ENCODE measurements at regions not wholly inside any gene's neighbourhood (a gene's known extent, or its start where the extent isn't known, plus 50 kb on each side); places are given as distances from the start of the nearest gene placed in this dataset.

DNA sequence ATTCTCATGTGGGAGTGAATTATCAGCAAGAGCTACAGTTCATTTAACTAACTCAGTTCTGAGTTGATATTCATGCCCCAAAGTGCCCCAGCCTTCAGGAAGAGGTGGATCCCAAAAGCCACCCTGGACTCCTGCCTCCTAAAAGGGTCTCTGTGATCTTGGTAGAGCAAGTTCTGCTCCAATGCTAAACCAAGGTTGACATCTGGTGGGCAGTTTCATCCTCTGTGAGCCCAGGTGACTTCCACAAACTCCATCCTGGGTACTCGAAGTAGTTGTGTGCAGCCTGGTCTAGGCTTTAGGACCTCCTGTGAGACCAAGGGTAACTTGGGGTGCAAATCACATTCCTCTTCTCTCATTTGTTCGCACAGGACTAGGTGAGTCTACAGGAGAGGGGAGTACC is 816.8 kb downstream of the MTRR start:
- Histone ChIP-seq H3K36me3 (ENCODE audit: insufficient read depth, low read length) (no peaks in the 10 kb centered on the region), H4K20me1 (ENCODE audit: insufficient read depth, low read length) (no peaks in the 10 kb centered on the region), H3K4me1 (ENCODE audit: insufficient read depth, low read length, poor library complexity, severe bottlenecking) (no peaks in the 10 kb centered on the region), H3K9me2 (ENCODE audit: insufficient read depth, low read length) (no peaks in the 10 kb centered on the region), H2AFZ (ENCODE audit: low read length) (no peak overlapping the region), H3K27ac (ENCODE audit: low read depth, low read length, poor library complexity, severe bottlenecking) (no peak overlapping the region), H3K4me2 (ENCODE audit: low read length) (no peak overlapping the region), H3K79me2 (ENCODE audit: insufficient read depth, low read depth, low read length) (no peaks in the 10 kb centered on the region), H3K4me3 (ENCODE audit: low read depth, low read length, poor library complexity, severe bottlenecking) (no peak overlapping the region), H3K9me3 (ENCODE audit: low read length) (no peaks in the 10 kb centered on the region)
- ChIA-PET POLR2A (interaction anchor here (0.7 kb wide), 1 partner anchor 9 kb away, joined by 3 read pairs; no protein-coding TSS in a partner anchor), CTCF (ENCODE audit: unreplicated experiment) (no interaction called here)
- TF ChIP-seq, protein P1, sequence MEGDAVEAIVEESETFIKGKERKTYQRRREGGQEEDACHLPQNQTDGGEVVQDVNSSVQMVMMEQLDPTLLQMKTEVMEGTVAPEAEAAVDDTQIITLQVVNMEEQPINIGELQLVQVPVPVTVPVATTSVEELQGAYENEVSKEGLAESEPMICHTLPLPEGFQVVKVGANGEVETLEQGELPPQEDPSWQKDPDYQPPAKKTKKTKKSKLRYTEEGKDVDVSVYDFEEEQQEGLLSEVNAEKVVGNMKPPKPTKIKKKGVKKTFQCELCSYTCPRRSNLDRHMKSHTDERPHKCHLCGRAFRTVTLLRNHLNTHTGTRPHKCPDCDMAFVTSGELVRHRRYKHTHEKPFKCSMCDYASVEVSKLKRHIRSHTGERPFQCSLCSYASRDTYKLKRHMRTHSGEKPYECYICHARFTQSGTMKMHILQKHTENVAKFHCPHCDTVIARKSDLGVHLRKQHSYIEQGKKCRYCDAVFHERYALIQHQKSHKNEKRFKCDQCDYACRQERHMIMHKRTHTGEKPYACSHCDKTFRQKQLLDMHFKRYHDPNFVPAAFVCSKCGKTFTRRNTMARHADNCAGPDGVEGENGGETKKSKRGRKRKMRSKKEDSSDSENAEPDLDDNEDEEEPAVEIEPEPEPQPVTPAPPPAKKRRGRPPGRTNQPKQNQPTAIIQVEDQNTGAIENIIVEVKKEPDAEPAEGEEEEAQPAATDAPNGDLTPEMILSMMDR (conservative IDR thresholded peaks at IDR 0.05; ENCODE audit: low read length), result no peak
- TF ChIP-seq EZH2phosphoT487 (IDR thresholded peaks at IDR 0.05; ENCODE audit: borderline replicate concordance, low read depth, low read length), result no peak
- no TSS peak for BruUV-seq (replicated peaks)
- intact Hi-C loops (cut with micrococcal nuclease; ENCODE audit: unreplicated experiment), result no loop called here
- no peak for DNase-seq (ENCODE audit: low spot score)

DNA sequence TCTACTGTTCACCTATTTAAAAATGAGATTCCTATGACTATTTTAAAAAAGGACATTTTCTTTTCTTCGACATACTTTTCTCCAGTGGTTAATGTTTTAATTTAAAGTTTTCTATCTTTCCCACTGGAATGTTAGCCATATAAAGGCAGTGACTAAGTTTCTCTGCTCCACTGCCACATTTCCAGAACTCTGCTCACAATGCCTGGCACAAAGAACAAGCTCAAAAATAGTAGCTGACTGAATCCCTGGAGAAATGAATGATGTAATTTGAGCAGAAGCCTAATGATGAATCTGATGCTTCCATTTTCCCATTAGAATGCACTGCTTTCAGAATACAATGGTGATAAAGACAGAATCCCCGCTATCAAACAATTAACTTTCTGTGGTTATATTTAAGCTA is 817.8 kb downstream of the MTRR start:
- Histone ChIP-seq H3K36me3 (ENCODE audit: insufficient read depth, low read length) (no peaks in the 10 kb centered on the region), H4K20me1 (ENCODE audit: insufficient read depth, low read length) (no peaks in the 10 kb centered on the region), H3K4me1 (ENCODE audit: insufficient read depth, low read length, poor library complexity, severe bottlenecking) (no peaks in the 10 kb centered on the region), H3K27ac (ENCODE audit: low read depth, low read length, poor library complexity, severe bottlenecking) (no peak overlapping the region), H3K9me2 (ENCODE audit: insufficient read depth, low read length) (no peaks in the 10 kb centered on the region), H3K4me3 (ENCODE audit: low read depth, low read length, poor library complexity, severe bottlenecking) (no peak overlapping the region), H2AFZ (ENCODE audit: low read length) (no peak overlapping the region), H3K79me2 (ENCODE audit: insufficient read depth, low read depth, low read length) (no peaks in the 10 kb centered on the region), H3K9me3 (ENCODE audit: low read length) (no peaks in the 10 kb centered on the region), H3K4me2 (ENCODE audit: low read length) (no peak overlapping the region)
- CTCF ChIA-PET (ENCODE audit: unreplicated experiment), result no interaction called here
- no TSS peak for BruUV-seq (replicated peaks)
- POLR2A ChIA-PET, result no interaction called here
- no peak for DNase-seq (ENCODE audit: low spot score)
- intact Hi-C loops (cut with micrococcal nuclease; ENCODE audit: unreplicated experiment), result no loop called here
- no peak for TF ChIP-seq EZH2phosphoT487 (IDR thresholded peaks at IDR 0.05; ENCODE audit: borderline replicate concordance, low read depth, low read length)
- TF ChIP-seq, protein P1 (conservative IDR thresholded peaks at IDR 0.05; ENCODE audit: low read length), result no peak

DNA sequence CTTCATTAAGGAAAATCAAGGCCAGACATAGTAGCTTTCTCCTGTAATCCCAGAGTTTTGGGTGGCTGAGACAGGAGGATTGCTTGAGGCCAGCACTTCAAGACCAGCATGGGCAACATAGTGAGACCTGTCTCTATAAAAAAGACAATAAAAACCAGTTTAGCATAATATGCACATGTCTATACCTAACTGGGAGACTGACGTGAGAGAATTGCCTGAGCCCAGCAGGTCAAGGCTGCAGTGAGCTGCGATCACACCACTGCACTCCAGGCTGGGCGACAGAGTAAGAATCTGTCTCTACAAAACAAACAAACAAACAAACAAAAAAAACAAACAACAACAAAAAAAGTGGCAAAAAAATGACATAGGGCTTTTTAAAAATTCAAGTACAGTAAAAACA is 820.8 kb downstream of the MTRR start:
- ChIA-PET POLR2A (no interaction called here), CTCF (ENCODE audit: unreplicated experiment) (no interaction called here)
- no peak overlapping the region for H3K4me3 ChIP-seq (ENCODE audit: low read depth, low read length, poor library complexity, severe bottlenecking)
- no peaks in the 10 kb centered on the region for H3K4me1 ChIP-seq (ENCODE audit: insufficient read depth, low read length, poor library complexity, severe bottlenecking)
- BruUV-seq (replicated peaks), result no TSS peak
- intact Hi-C loops (cut with micrococcal nuclease; ENCODE audit: unreplicated experiment), result no loop called here
- DNase-seq (ENCODE audit: low spot score), result no peak
- no peak overlapping the region for H3K4me2 ChIP-seq (ENCODE audit: low read length)
- H3K36me3 ChIP-seq (ENCODE audit: insufficient read depth, low read length), result no peaks in the 10 kb centered on the region
- no peak overlapping the region for H3K27ac ChIP-seq (ENCODE audit: low read depth, low read length, poor library complexity, severe bottlenecking)
- no peaks in the 10 kb centered on the region for H4K20me1 ChIP-seq (ENCODE audit: insufficient read depth, low read length)
- H3K9me3 ChIP-seq (ENCODE audit: low read length), result no peaks in the 10 kb centered on the region
- H2AFZ ChIP-seq (ENCODE audit: low read length), result no peak overlapping the region
- TF ChIP-seq EZH2phosphoT487 (IDR thresholded peaks at IDR 0.05; ENCODE audit: borderline replicate concordance, low read depth, low read length), result no peak
- no peaks in the 10 kb centered on the region for H3K79me2 ChIP-seq (ENCODE audit: insufficient read depth, low read depth, low read length)
- no peaks in the 10 kb centered on the region for H3K9me2 ChIP-seq (ENCODE audit: insufficient read depth, low read length)
